ENCODE measurements at regions not wholly inside any gene's neighbourhood (a gene's known extent, or its start where the extent isn't known, plus 50 kb on each side); places are given as distances from the start of the nearest gene placed in this dataset.

GRCh38 chr5:56501781-56502557 lies 268.8 kb upstream of the ANKRD55 start:
- ATAC-seq (ENCODE audit: low FRiP score): no peak
- Histone ChIP-seq H3K27ac (ENCODE audit: low read depth in 1 of 2, low read length in 2 of 2) (no peak overlapping the region), H3K4me3 (ENCODE audit: low read length in 2 of 2) (no peak overlapping the region), H3K36me3 (ENCODE audit: control insufficient read depth in 1 of 2, insufficient read depth in 2 of 2, low read length in 1 of 2) (no peaks in the 10 kb centered on the region), H3K27me3 (ENCODE audit: control insufficient read depth in 1 of 2, insufficient read depth in 2 of 2, low read length in 1 of 2) (no peaks in the 10 kb centered on the region), H3K4me1 (ENCODE audit: control insufficient read depth in 1 of 2, insufficient read depth in 2 of 2, low read length in 2 of 2) (no peaks in the 10 kb centered on the region), H3K9me3 (ENCODE audit: control insufficient read depth, low read length) (no peaks in the 10 kb centered on the region)
- intact Hi-C loops (cut with DNase I): no loop called here
- no peak for DNase-seq
- WGBS, 2 donors: 82 to 83% methylated on average over 5 of the region's 5 CpGs

DNA sequence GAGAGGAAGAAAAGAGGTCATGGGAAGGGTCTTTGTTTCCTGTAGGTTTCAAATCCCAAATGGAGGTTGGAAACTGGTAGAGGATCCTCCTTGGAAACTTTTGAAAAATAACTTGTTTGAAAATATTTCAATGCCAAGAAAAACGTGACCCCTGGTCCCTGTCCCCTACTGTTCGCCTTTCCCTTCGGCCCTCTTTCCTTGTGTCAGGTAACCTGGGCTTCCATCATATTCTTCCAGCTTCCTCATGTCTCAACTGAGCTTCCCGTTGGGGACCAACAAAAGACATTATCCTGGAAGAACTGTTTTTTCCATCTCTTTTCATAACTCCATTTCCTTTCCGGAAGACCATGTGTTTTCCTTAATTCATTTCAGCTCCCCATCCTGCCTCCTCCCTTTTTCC lies 266.8 kb upstream of the ANKRD55 start:
- DNase-seq: no peak

DNA sequence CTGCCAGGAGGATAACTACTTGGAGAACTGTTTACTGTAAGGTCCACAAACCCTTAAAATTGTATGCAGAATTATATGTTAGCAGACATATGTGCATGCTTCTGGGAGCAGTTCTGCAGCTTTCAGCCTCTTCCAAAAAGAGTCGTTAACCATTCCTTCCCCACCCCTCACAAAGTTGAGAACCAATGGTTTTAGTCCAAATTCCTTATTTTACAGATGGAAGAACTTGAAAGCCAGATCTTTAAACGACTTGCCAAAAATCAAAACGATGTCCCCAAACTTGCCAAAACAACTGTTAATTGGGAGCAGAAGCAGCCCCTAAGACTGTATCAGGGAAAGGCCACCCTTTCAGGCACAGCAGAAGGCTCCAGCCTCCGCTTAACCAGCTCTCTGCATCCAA lies 266.4 kb upstream of the ANKRD55 start:
- Histone ChIP-seq H3K27me3 (ENCODE audit: control insufficient read depth in 1 of 2, insufficient read depth in 2 of 2, low read length in 1 of 2) (no peaks in the 10 kb centered on the region), H3K9me3 (ENCODE audit: control insufficient read depth, low read length) (no peaks in the 10 kb centered on the region), H3K4me3 (ENCODE audit: low read length in 2 of 2) (no peak overlapping the region), H3K36me3 (ENCODE audit: control insufficient read depth in 1 of 2, insufficient read depth in 2 of 2, low read length in 1 of 2) (no peaks in the 10 kb centered on the region), H3K27ac (ENCODE audit: low read depth in 1 of 2, low read length in 2 of 2) (no peak overlapping the region), H3K4me1 (ENCODE audit: control insufficient read depth in 1 of 2, insufficient read depth in 2 of 2, low read length in 2 of 2) (no peaks in the 10 kb centered on the region)
- WGBS, 2 donors: 81 to 84% methylated on average over 4 of the region's 4 CpGs
- ATAC-seq (ENCODE audit: low FRiP score) (no peak), DNase-seq (no peak)
- intact Hi-C loops (cut with DNase I): no loop called here

More for the DNA sequence above, 266.8 kb upstream of the ANKRD55 start:
- 95 to 96% methylated on average over 5 of the region's 5 CpGs for WGBS, 2 donors
- H3K27me3 ChIP-seq (ENCODE audit: control insufficient read depth in 1 of 2, insufficient read depth in 2 of 2, low read length in 1 of 2): no peaks in the 10 kb centered on the region
- H3K27ac ChIP-seq (ENCODE audit: low read depth in 1 of 2, low read length in 2 of 2): no peak overlapping the region
- ATAC-seq (ENCODE audit: low FRiP score): no peak
- H3K9me3 ChIP-seq (ENCODE audit: control insufficient read depth, low read length): no peaks in the 10 kb centered on the region
- no peaks in the 10 kb centered on the region for H3K36me3 ChIP-seq (ENCODE audit: control insufficient read depth in 1 of 2, insufficient read depth in 2 of 2, low read length in 1 of 2)
- intact Hi-C loops (cut with DNase I): no loop called here
- no peaks in the 10 kb centered on the region for H3K4me1 ChIP-seq (ENCODE audit: control insufficient read depth in 1 of 2, insufficient read depth in 2 of 2, low read length in 2 of 2)
- H3K4me3 ChIP-seq (ENCODE audit: low read length in 2 of 2): no peak overlapping the region

GRCh38 chr5:56498759-56499395 lies 265.7 kb upstream of the ANKRD55 start:
- no peaks in the 10 kb centered on the region for H3K4me1 ChIP-seq (ENCODE audit: control insufficient read depth in 1 of 2, insufficient read depth in 2 of 2, low read length in 2 of 2)
- 94 to 97% methylated on average over 24 of the region's 24 CpGs for WGBS, 2 donors
- ATAC-seq (ENCODE audit: low FRiP score): peak; percentile 22
- no peaks in the 10 kb centered on the region for H3K27me3 ChIP-seq (ENCODE audit: control insufficient read depth in 1 of 2, insufficient read depth in 2 of 2, low read length in 1 of 2)
- H3K4me3 ChIP-seq (ENCODE audit: low read length in 2 of 2): no peak overlapping the region
- no peak for DNase-seq
- no peaks in the 10 kb centered on the region for H3K9me3 ChIP-seq (ENCODE audit: control insufficient read depth, low read length)
- intact Hi-C loops (cut with DNase I): no loop called here
- no peaks in the 10 kb centered on the region for H3K36me3 ChIP-seq (ENCODE audit: control insufficient read depth in 1 of 2, insufficient read depth in 2 of 2, low read length in 1 of 2)
- H3K27ac ChIP-seq (ENCODE audit: low read depth in 1 of 2, low read length in 2 of 2): no peak overlapping the region

DNA sequence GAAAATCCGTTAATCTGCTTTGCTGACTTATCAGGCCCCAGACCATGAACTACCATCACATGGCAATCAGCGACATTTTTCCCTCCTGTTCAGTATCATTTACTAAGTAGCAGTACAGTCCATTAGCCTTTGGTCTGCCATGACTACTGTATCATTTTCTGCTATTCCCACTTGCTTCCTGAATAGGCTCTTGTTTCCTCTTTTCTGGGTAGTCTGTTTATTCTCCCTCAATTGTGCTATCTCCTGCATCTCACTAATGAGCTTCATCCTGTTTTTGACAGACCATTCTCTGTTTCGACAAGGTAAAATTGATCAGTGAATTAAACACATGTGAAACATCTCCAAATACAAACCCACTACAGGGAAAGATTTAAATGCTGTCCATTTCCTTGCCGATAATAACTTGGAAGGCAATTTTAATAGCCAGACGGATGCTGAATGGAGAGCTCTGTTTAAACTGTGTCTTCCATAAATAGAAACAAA lies 263.5 kb upstream of the ANKRD55 start:
- WGBS, 2 donors: 76 to 77% methylated on average over 5 of the region's 5 CpGs
- H3K27ac ChIP-seq (ENCODE audit: low read depth in 1 of 2, low read length in 2 of 2): no peak overlapping the region
- no peaks in the 10 kb centered on the region for H3K27me3 ChIP-seq (ENCODE audit: control insufficient read depth in 1 of 2, insufficient read depth in 2 of 2, low read length in 1 of 2)
- DNase-seq: no peak
- H3K4me1 ChIP-seq (ENCODE audit: control insufficient read depth in 1 of 2, insufficient read depth in 2 of 2, low read length in 2 of 2): no peaks in the 10 kb centered on the region
- H3K9me3 ChIP-seq (ENCODE audit: control insufficient read depth, low read length): no peaks in the 10 kb centered on the region
- H3K36me3 ChIP-seq (ENCODE audit: control insufficient read depth in 1 of 2, insufficient read depth in 2 of 2, low read length in 1 of 2): no peaks in the 10 kb centered on the region
- intact Hi-C loops (cut with DNase I): no loop called here
- no peak for ATAC-seq (ENCODE audit: low FRiP score)
- no peak overlapping the region for H3K4me3 ChIP-seq (ENCODE audit: low read length in 2 of 2)

DNA sequence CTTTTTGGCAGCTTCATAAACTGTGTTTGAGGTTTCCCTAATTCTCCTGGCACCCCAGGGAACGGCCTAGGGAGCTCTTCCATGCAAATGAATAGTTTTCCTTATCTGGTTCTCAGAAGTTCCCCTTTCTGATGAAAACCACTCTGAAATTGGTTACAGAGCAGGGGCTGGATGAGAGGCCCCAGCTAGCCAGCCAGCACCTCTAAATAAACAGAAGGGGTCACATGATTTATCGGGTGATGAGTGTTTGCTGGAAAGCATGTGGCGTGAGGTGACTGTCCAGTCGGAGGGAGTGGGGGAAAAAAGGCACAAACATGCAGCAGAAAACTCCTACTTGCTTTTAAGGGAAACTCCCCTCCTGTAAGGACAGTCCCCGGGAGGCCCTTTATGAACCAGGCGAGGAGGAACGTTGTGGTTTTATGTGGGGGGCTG lies 261.2 kb upstream of the ANKRD55 start:
- no peak for ATAC-seq (ENCODE audit: low FRiP score)

GRCh38 chr5:56493766-56494165 lies 260.6 kb upstream of the ANKRD55 start:
- H3K4me3 ChIP-seq (ENCODE audit: low read length in 2 of 2): no peak overlapping the region
- no peak for ATAC-seq (ENCODE audit: low FRiP score)
- no peak for DNase-seq
- H3K27me3 ChIP-seq (ENCODE audit: control insufficient read depth in 1 of 2, insufficient read depth in 2 of 2, low read length in 1 of 2): no peaks in the 10 kb centered on the region
- intact Hi-C loops (cut with DNase I): no loop called here
- 90 to 92% methylated on average over 7 of the region's 7 CpGs for WGBS, 2 donors
- no peaks in the 10 kb centered on the region for H3K36me3 ChIP-seq (ENCODE audit: control insufficient read depth in 1 of 2, insufficient read depth in 2 of 2, low read length in 1 of 2)
- no peaks in the 10 kb centered on the region for H3K9me3 ChIP-seq (ENCODE audit: control insufficient read depth, low read length)
- H3K27ac ChIP-seq (ENCODE audit: low read depth in 1 of 2, low read length in 2 of 2): no peak overlapping the region
- H3K4me1 ChIP-seq (ENCODE audit: control insufficient read depth in 1 of 2, insufficient read depth in 2 of 2, low read length in 2 of 2): no peaks in the 10 kb centered on the region

More for the DNA sequence above, 261.2 kb upstream of the ANKRD55 start:
- DNase-seq: no peak
- Histone ChIP-seq H3K4me1 (ENCODE audit: control insufficient read depth in 1 of 2, insufficient read depth in 2 of 2, low read length in 2 of 2) (no peaks in the 10 kb centered on the region), H3K27me3 (ENCODE audit: control insufficient read depth in 1 of 2, insufficient read depth in 2 of 2, low read length in 1 of 2) (no peaks in the 10 kb centered on the region), H3K36me3 (ENCODE audit: control insufficient read depth in 1 of 2, insufficient read depth in 2 of 2, low read length in 1 of 2) (no peaks in the 10 kb centered on the region), H3K27ac (ENCODE audit: low read depth in 1 of 2, low read length in 2 of 2) (no peak overlapping the region), H3K4me3 (ENCODE audit: low read length in 2 of 2) (no peak overlapping the region), H3K9me3 (ENCODE audit: control insufficient read depth, low read length) (no peaks in the 10 kb centered on the region)
- 74 to 80% methylated on average over 7 of the region's 7 CpGs for WGBS, 2 donors
- intact Hi-C loops (cut with DNase I): no loop called here

DNA sequence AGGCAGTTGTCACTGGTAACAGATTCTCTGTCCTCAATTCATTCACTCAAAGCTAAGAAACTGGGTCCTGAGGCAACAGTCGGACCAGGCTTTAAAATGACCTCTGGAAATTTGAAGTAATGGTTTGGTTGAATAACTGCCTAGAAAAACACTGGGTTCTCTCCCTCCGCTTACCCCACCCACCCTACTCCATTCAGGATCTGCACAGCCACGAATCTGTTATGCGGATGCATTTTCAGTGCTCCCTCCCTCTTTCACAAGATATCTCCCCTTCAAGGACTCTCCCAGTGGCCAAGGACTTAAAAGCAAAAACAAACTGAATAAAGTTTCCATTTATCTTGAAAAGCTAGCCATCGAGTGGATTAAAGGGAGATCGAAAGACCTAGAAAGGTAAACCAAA lies 260.2 kb upstream of the ANKRD55 start:
- Histone ChIP-seq H3K27me3 (ENCODE audit: control insufficient read depth in 1 of 2, insufficient read depth in 2 of 2, low read length in 1 of 2) (no peaks in the 10 kb centered on the region), H3K27ac (ENCODE audit: low read depth in 1 of 2, low read length in 2 of 2) (no peak overlapping the region), H3K36me3 (ENCODE audit: control insufficient read depth in 1 of 2, insufficient read depth in 2 of 2, low read length in 1 of 2) (no peaks in the 10 kb centered on the region), H3K4me1 (ENCODE audit: control insufficient read depth in 1 of 2, insufficient read depth in 2 of 2, low read length in 2 of 2) (no peaks in the 10 kb centered on the region), H3K4me3 (ENCODE audit: low read length in 2 of 2) (no peak overlapping the region), H3K9me3 (ENCODE audit: control insufficient read depth, low read length) (no peaks in the 10 kb centered on the region)
- intact Hi-C loops (cut with DNase I): no loop called here
- ATAC-seq (ENCODE audit: low FRiP score) (no peak), DNase-seq (no peak)
- WGBS, 2 donors: 84 to 87% methylated on average over 6 of the region's 6 CpGs

DNA sequence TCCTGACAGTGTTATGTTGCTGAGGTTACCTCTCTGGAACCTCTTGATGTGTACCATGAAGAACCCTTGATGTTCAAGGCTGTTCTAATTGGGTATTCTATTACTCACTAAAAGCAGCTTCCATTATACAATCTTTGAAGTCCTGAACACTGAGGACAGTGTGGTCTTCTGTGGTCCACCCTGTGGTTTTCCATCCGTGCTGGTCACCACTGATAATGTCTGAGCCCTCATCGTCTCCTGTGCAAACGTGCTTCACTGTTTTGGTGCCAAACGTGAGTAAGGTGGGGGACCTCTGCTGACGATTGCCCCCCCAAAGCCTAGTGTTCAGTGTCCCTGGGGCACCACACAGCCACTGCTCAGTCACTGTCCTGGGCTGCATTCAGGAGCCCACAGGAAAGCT lies 259.7 kb upstream of the ANKRD55 start:
- intact Hi-C loops (cut with DNase I): no loop called here
- WGBS, 2 donors: 90 to 91% methylated on average over 5 of the region's 5 CpGs
- no peaks in the 10 kb centered on the region for H3K4me1 ChIP-seq (ENCODE audit: control insufficient read depth in 1 of 2, insufficient read depth in 2 of 2, low read length in 2 of 2)
- no peak for ATAC-seq (ENCODE audit: low FRiP score)
- H3K9me3 ChIP-seq (ENCODE audit: control insufficient read depth, low read length): no peaks in the 10 kb centered on the region
- H3K36me3 ChIP-seq (ENCODE audit: control insufficient read depth in 1 of 2, insufficient read depth in 2 of 2, low read length in 1 of 2): no peaks in the 10 kb centered on the region
- H3K4me3 ChIP-seq (ENCODE audit: low read length in 2 of 2): no peak overlapping the region
- no peak for DNase-seq
- H3K27me3 ChIP-seq (ENCODE audit: control insufficient read depth in 1 of 2, insufficient read depth in 2 of 2, low read length in 1 of 2): no peaks in the 10 kb centered on the region
- no peak overlapping the region for H3K27ac ChIP-seq (ENCODE audit: low read depth in 1 of 2, low read length in 2 of 2)
